ENCODE measurements at regions not wholly inside any gene's neighbourhood (a gene's known extent, or its start where the extent isn't known, plus 50 kb on each side); places are given as distances from the start of the nearest gene placed in this dataset.
A peak's percentile ranks its signal among the peaks of the same experiment; 100 is the strongest.

DNA sequence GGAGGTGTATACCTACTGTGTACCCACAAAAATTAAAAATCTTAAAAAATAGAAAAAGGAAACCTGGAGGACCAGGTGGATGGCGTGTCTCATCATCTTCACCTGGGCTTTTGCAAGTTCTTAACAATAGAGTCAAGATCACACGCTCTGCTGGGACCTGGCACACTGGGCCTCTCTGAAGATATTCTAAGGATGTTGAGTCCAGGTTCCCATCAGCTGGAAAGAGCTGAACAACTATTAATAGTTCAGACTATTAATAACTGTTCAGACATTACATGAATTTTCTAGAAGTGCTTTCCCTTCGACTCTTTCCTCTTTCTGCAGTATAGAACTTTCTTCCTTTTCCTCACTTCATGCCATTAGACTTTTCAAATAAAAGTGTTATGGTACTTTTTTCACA, 320.2 kb upstream of the IL12A start:
- TF ChIP-seq MYC (IDR thresholded peaks at IDR 0.05; ENCODE audit: low read depth, low read length), result no peak
- TF ChIP-seq, protein P1, sequence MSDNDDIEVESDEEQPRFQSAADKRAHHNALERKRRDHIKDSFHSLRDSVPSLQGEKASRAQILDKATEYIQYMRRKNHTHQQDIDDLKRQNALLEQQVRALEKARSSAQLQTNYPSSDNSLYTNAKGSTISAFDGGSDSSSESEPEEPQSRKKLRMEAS (IDR thresholded peaks at IDR 0.05; ENCODE audit: low read depth, low read length), result no peak
- TF ChIP-seq, protein P2, sequence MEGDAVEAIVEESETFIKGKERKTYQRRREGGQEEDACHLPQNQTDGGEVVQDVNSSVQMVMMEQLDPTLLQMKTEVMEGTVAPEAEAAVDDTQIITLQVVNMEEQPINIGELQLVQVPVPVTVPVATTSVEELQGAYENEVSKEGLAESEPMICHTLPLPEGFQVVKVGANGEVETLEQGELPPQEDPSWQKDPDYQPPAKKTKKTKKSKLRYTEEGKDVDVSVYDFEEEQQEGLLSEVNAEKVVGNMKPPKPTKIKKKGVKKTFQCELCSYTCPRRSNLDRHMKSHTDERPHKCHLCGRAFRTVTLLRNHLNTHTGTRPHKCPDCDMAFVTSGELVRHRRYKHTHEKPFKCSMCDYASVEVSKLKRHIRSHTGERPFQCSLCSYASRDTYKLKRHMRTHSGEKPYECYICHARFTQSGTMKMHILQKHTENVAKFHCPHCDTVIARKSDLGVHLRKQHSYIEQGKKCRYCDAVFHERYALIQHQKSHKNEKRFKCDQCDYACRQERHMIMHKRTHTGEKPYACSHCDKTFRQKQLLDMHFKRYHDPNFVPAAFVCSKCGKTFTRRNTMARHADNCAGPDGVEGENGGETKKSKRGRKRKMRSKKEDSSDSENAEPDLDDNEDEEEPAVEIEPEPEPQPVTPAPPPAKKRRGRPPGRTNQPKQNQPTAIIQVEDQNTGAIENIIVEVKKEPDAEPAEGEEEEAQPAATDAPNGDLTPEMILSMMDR (IDR thresholded peaks at IDR 0.05; ENCODE audit: low read depth, low read length), result no peak
- no peak for TF ChIP-seq POLR2A (IDR thresholded peaks at IDR 0.05; ENCODE audit: extremely low read depth, insufficient read length)
- DNase-seq (ENCODE audit: low read depth), result no peak
- no peak overlapping the region for H3K4me3 ChIP-seq (ENCODE audit: low read depth, low read length)

DNA sequence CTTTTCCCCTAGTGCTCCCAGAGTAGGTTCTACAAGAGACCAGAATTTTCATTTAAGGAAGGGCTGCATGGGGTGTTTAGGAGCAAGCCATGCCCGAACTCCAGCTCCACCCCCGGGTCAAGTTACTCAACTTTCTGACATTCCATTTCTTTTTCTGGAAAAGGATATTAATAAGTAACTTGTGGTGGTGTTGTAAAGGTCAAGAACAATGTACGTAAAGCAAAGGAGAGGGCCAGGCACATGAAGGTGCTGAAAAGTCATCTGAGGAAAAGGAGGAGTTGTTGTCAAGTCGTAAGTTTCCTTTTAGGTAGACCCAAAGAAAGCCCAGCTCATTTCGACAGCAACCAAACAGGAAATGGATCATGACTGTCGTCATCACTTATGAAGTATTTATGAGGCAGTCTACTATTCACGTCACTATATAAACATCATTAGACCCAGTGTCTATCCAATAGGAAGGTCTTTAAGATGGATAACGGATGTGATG, 319.6 kb upstream of the IL12A start:
- no peak overlapping the region for H3K4me3 ChIP-seq (ENCODE audit: low read depth, low read length)
- TF ChIP-seq MYC (IDR thresholded peaks at IDR 0.05; ENCODE audit: low read depth, low read length) (no peak), POLR2A (IDR thresholded peaks at IDR 0.05; ENCODE audit: extremely low read depth, insufficient read length) (no peak)
- TF ChIP-seq, protein P1 (IDR thresholded peaks at IDR 0.05; ENCODE audit: low read depth, low read length), result no peak
- TF ChIP-seq, protein P2 (IDR thresholded peaks at IDR 0.05; ENCODE audit: low read depth, low read length), result no peak
- DNase-seq (ENCODE audit: low read depth), result peak; percentile 6

DNA sequence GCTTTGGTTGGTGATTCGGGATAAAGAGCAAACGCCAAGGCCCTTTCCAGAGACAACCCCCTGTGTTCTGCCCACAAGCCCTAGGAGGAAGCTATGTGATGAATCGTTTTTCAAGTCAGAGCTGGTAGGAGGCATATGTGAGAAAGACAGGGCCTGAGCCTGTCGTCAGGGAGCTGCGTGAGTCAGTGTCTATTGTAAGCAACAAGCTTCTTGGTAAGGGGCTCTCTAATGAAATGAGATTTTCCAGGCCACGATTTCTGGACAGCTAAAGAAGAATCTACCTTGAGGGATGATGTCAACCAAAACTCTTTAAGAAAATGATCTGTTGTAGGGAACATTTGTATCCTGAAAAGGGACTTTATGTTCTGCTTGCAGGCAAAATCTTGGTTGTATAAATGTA, 318.9 kb upstream of the IL12A start:
- DNase-seq (ENCODE audit: low read depth), result no peak

DNA sequence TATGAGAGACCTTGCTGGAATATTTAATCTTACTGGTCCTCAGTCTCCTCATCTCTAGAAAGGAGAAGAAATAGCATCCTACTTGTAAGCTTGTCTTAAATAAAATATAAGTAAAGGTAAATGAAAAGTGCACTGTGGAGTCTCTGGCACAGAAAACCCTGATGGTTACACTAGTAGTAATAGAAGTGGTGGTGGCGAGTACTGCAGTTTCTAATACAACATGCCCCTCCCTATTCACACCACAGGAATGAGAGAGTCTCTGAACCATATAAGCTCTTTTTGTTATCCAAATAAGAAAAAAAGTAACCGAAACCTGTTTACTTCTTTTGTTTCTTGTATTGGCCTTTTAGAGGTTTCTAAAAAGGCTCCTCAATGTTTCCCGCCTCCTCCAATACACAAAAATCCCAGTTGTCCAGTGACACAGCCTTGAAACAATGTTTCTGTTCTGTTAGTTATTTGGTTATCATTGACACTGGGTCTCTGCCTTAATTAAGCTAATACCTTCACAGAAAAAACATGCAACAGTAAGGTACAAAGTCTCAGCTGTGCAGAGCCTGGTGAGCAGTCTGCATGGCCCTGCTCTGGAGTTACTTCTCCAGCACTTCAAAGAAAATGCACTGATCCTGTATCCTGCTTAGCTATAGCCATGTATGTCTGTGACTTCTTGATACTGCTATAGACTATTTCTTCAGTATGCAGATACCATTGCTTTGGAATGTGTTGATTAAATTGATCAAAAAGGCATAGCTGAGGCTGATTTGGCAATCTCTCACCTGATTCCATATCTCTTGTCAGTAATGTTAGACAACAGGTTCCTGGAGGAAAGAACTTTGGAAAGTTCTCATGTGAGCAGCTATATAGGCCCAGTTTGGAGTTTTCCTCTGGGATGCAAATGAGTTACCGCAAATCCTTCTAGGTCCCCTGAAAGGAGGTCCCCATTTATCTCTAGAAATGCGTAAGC, 315.6 kb upstream of the IL12A start:
- H3K4me3 ChIP-seq (ENCODE audit: low read depth, low read length), result no peak overlapping the region
- DNase-seq (ENCODE audit: low read depth), result no peak
- TF ChIP-seq, protein P1 (IDR thresholded peaks at IDR 0.05; ENCODE audit: low read depth, low read length), result no peak
- TF ChIP-seq POLR2A (IDR thresholded peaks at IDR 0.05; ENCODE audit: extremely low read depth, insufficient read length) (no peak), MYC (IDR thresholded peaks at IDR 0.05; ENCODE audit: low read depth, low read length) (no peak)
- TF ChIP-seq, protein P2 (IDR thresholded peaks at IDR 0.05; ENCODE audit: low read depth, low read length), result no peak

More for the DNA sequence above, 318.9 kb upstream of the IL12A start:
- H3K4me3 ChIP-seq (ENCODE audit: low read depth, low read length), result no peak overlapping the region
- TF ChIP-seq, protein P2 (IDR thresholded peaks at IDR 0.05; ENCODE audit: low read depth, low read length), result no peak
- TF ChIP-seq, protein P1 (IDR thresholded peaks at IDR 0.05; ENCODE audit: low read depth, low read length), result no peak
- TF ChIP-seq POLR2A (IDR thresholded peaks at IDR 0.05; ENCODE audit: extremely low read depth, insufficient read length) (no peak), MYC (IDR thresholded peaks at IDR 0.05; ENCODE audit: low read depth, low read length) (no peak)

DNA sequence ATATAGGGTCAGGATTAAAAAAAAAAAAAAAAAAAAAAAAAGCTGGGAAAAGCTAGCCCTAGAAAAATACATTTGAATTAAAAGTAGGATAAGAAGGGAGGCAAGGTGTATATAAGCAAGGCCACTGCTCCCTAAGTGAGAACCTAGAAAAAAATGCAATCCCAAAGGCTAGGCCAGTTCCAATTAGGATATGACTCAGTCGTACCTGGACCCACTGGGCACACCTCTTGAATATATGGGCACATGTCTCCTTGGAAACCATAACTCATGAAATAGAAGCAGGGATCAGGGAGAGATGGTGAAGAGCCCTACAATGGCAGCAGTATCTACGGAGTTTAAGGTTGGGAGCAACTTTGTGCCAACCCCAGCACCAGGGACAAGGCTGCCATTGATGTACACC, 314.1 kb upstream of the IL12A start:
- TF ChIP-seq POLR2A (IDR thresholded peaks at IDR 0.05; ENCODE audit: extremely low read depth, insufficient read length) (no peak), MYC (IDR thresholded peaks at IDR 0.05; ENCODE audit: low read depth, low read length) (no peak)
- TF ChIP-seq, protein P2 (IDR thresholded peaks at IDR 0.05; ENCODE audit: low read depth, low read length), result no peak
- TF ChIP-seq, protein P1 (IDR thresholded peaks at IDR 0.05; ENCODE audit: low read depth, low read length), result no peak
- no peak for DNase-seq (ENCODE audit: low read depth)
- no peak overlapping the region for H3K4me3 ChIP-seq (ENCODE audit: low read depth, low read length)

Measured in NB4 (cell line).